Mammary epithelial cell (primary cell): ENCODE measurements at regions not wholly inside any gene's neighbourhood (a gene's known extent, or its start where the extent isn't known, plus 50 kb on each side); places are given as distances from the start of the nearest gene placed in this dataset.

Experiments
- CTCF ChIP-seq, 2 donors: IDR thresholded peaks in 1 of 2; conservative IDR thresholded peaks in 1 of 2; 2 replicates each; pipeline ENCODE4 v1.5.1; 2011 to 2012; ENCODE audit warnings: inconsistent platforms in 2 of 2, low read length in 2 of 2, mild to moderate bottlenecking in 2 of 2, control low read depth in 1 of 2, low read depth in 1 of 2; ENCODE audit not compliant: insufficient read depth in 1 of 2; ENCODE audit errors: extremely low read depth in 1 of 2
- EZH2 ChIP-seq: IDR thresholded peaks from 2 replicates; pipeline ENCODE4 v1.6.1; 2012; ENCODE audit warnings: low read length, inconsistent platforms, borderline replicate concordance

- TF ChIP-seq EZH2, result no peak
- TF ChIP-seq CTCF (conservative IDR thresholded peaks at IDR 0.05 in 1 of 2, IDR thresholded peaks at IDR 0.05 in 1 of 2; ENCODE audit: extremely low read depth in 1 of 2, insufficient read depth in 1 of 2, low read depth in 1 of 2, low read length in 2 of 2), result no peak
Measured at GRCh38 chrX:39336671-39337311, 535.5 kb downstream of the MID1IP1 start.
